ENCODE measurements at regions not wholly inside any gene's neighbourhood (a gene's known extent, or its start where the extent isn't known, plus 50 kb on each side); places are given as distances from the start of the nearest gene placed in this dataset.

GRCh38 chr1:98406352-98407088 is 255.0 kb upstream of the SNX7 start:
- DNase-seq (ENCODE audit: low read depth): no peak
- TF ChIP-seq, protein P1, sequence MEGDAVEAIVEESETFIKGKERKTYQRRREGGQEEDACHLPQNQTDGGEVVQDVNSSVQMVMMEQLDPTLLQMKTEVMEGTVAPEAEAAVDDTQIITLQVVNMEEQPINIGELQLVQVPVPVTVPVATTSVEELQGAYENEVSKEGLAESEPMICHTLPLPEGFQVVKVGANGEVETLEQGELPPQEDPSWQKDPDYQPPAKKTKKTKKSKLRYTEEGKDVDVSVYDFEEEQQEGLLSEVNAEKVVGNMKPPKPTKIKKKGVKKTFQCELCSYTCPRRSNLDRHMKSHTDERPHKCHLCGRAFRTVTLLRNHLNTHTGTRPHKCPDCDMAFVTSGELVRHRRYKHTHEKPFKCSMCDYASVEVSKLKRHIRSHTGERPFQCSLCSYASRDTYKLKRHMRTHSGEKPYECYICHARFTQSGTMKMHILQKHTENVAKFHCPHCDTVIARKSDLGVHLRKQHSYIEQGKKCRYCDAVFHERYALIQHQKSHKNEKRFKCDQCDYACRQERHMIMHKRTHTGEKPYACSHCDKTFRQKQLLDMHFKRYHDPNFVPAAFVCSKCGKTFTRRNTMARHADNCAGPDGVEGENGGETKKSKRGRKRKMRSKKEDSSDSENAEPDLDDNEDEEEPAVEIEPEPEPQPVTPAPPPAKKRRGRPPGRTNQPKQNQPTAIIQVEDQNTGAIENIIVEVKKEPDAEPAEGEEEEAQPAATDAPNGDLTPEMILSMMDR (IDR thresholded peaks at IDR 0.05; ENCODE audit: control insufficient read depth, insufficient read depth, low read depth, low read length, missing control alignments): no peak
- H3K4me3 ChIP-seq (ENCODE audit: control insufficient read depth, low read depth, low read length): no peak overlapping the region

DNA sequence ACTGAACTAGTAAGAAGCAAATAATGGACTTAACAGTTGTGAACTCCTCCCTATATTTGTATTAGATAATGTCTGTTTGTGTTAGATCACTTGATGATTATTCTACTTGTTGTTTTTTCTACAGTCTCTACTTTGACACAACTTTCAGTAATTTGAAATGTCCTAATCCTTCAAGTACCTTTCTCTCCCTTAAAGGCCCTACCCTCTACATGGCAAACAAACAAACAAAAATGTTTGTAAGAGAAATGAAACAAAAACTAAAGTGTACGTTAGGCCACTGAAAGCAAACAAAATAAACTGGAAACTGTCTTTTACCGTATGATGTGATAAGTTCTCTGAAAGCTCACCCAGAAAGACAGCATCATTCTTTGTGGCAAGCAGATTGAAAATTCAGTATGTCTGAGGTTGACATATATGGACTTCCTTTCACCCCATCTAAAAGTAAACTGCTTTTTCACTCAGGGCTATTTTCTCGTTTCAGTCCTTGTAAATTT is 255.9 kb upstream of the SNX7 start:
- TF ChIP-seq, protein P1 (IDR thresholded peaks at IDR 0.05; ENCODE audit: control insufficient read depth, insufficient read depth, low read depth, low read length, missing control alignments): no peak
- no peak overlapping the region for H3K4me3 ChIP-seq (ENCODE audit: control insufficient read depth, low read depth, low read length)

DNA sequence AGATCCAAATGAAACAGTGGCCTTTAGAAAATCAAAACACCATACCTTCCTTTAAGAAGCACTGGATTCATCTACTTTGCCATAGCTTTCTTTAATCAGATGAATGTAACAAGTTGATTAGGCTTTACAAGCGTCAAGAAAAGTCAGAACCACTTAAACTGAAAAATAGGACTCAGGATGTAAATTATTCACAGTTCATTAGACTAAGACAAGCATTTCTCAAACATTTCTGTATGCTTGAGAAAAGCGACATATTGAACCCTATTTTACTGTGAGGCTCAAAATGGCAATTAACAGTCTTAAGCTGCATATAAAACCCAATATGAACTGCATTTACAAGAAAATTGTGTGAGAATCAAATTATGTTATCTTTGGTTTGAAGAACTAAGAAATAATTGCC is 256.7 kb upstream of the SNX7 start:
- H3K4me3 ChIP-seq (ENCODE audit: control insufficient read depth, low read depth, low read length): no peak overlapping the region
- TF ChIP-seq, protein P1 (IDR thresholded peaks at IDR 0.05; ENCODE audit: control insufficient read depth, insufficient read depth, low read depth, low read length, missing control alignments): no peak
- DNase-seq (ENCODE audit: low read depth): no peak

More for the DNA sequence above, 255.9 kb upstream of the SNX7 start:
- no peak for DNase-seq (ENCODE audit: low read depth)

- no peak for DNase-seq (ENCODE audit: low read depth)
- H3K4me3 ChIP-seq (ENCODE audit: control insufficient read depth, low read depth, low read length): no peak overlapping the region
- TF ChIP-seq, protein P1 (IDR thresholded peaks at IDR 0.05; ENCODE audit: control insufficient read depth, insufficient read depth, low read depth, low read length, missing control alignments): no peak
Measured at GRCh38 chr1:98403963-98404480, 257.5 kb upstream of the SNX7 start.

GRCh38 chr1:98402860-98403259 is 258.7 kb upstream of the SNX7 start:
- TF ChIP-seq, protein P1 (IDR thresholded peaks at IDR 0.05; ENCODE audit: control insufficient read depth, insufficient read depth, low read depth, low read length, missing control alignments): no peak
- DNase-seq (ENCODE audit: low read depth): no peak
- H3K4me3 ChIP-seq (ENCODE audit: control insufficient read depth, low read depth, low read length): no peak overlapping the region

DNA sequence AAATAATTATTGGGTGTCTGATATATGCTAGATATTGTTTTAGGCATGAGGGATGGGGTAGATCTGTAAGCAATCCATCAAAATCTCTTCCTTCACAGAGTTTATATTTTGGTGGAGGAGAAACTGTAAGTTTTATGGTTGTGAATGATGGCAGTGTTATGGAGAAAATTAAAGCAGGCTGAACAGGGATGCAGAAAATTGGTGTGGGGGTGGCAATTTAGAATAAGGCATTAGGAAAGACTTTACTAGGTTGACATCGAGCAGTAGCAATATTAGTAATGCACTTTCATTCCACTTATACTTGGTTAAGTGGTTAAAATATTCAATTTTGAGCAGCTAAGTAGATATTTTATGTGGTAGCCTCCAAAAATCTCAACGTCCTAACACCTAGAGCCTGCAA is 261.1 kb upstream of the SNX7 start:
- no peak overlapping the region for H3K4me3 ChIP-seq (ENCODE audit: control insufficient read depth, low read depth, low read length)
- TF ChIP-seq, protein P1 (IDR thresholded peaks at IDR 0.05; ENCODE audit: control insufficient read depth, insufficient read depth, low read depth, low read length, missing control alignments): no peak
- no peak for DNase-seq (ENCODE audit: low read depth)
